GM20000 (cell line): ENCODE measurements at regions not wholly inside any gene's neighbourhood (a gene's known extent, or its start where the extent isn't known, plus 50 kb on each side); places are given as distances from the start of the nearest gene placed in this dataset.

ENCODE experiments used
- DNase-seq: peaks from one replicate; pipeline ENCODE4 v3.0.0; 2012; ENCODE audit warnings: low spot score
- CTCF ChIP-seq: IDR thresholded peaks from 2 replicates; pipeline ENCODE4 v1.5.1; 2012; ENCODE audit warnings: mild to moderate bottlenecking, control low read depth; ENCODE audit errors: extremely low read depth, missing control alignments

- TF ChIP-seq CTCF = no peak
- no peak for DNase-seq
Observed at GRCh38 chr14:57071639-57072038, 197.1 kb downstream of the EXOC5 start.

GRCh38 chr14:57069702-57070101 is 199.0 kb downstream of the EXOC5 start:
- TF ChIP-seq CTCF = no peak
- no peak for DNase-seq

GRCh38 chr14:57068511-57068910 is 200.2 kb downstream of the EXOC5 start:
- no peak for TF ChIP-seq CTCF
- no peak for DNase-seq

- peak; percentile 43 for DNase-seq
- TF ChIP-seq CTCF = peak; percentile 66
Observed at GRCh38 chr14:57066887-57067513, 201.7 kb downstream of the EXOC5 start.

- no peak for TF ChIP-seq CTCF
- DNase-seq = no peak
Observed at GRCh38 chr14:57066463-57066862, 202.2 kb downstream of the EXOC5 start.

GRCh38 chr14:57061009-57061711 is 207.5 kb downstream of the EXOC5 start:
- TF ChIP-seq CTCF = no peak
- DNase-seq = no peak

- peak; percentile 69 for DNase-seq
Observed at GRCh38 chr14:57060276-57060955, 208.3 kb downstream of the EXOC5 start.

More at GRCh38 chr14:57060276-57060955, 208.3 kb downstream of the EXOC5 start:
- TF ChIP-seq CTCF = no peak
